KBM-7 (cell line): ENCODE measurements at regions not wholly inside any gene's neighbourhood (a gene's known extent, or its start where the extent isn't known, plus 50 kb on each side); places are given as distances from the start of the nearest gene placed in this dataset.

Experiments used
- DNase-seq: peaks from one replicate; pipeline ENCODE4 v3.0.0-alpha.2; 2015
- in situ Hi-C: fragments of 300-500 bp; cut with MboI; formaldehyde crosslinking; loops from 2 replicates; pipeline ENCODE4 v1.14.3; 2020; ENCODE audit warnings: low sequenced_read_pairs, low pct_unique_long_range_greater_than_20kb, mixed read lengths

DNA sequence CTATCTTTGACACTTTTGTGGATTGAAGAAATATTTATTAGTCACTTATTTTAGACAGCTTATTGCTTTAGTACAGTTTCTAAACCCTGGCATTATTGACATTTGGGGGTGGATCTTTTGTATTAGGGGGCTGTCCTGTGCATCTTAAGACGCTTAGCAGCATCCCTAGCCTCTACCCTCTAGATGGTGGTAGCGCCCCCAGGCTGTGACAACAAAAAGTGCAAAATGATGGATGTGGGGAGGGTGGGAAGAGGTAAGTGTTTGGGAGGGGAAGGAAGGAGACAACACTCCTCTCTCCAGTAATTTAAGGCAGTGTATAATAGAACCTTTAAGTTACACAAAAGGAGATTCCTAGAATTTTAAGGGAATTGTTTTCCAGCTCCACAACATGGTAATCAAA, 1210.6 kb downstream of the C4orf33 start:
- DNase-seq = peak; percentile 3
- in situ Hi-C loops = no loop called here

DNA sequence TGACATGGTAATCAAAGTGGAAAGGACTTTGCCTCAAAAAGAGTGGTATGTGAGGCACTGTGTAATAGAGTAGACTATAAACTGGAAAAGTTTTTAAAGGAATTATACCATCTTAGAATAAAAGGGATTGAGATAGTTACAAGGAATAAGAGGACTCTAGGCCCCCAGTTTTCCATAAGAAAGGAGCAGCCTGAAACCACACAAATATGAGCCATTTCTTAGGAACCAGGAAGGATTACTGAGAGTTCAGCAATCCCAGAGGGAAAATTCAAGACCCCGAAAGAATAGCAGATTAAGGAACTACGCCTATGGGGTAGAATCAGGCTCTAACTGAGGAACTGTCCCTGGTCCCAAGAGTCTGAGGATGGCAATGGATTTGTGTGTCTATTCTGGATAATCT, 1213.3 kb downstream of the C4orf33 start:
- in situ Hi-C loops = no loop called here
- DNase-seq = no peak

DNA sequence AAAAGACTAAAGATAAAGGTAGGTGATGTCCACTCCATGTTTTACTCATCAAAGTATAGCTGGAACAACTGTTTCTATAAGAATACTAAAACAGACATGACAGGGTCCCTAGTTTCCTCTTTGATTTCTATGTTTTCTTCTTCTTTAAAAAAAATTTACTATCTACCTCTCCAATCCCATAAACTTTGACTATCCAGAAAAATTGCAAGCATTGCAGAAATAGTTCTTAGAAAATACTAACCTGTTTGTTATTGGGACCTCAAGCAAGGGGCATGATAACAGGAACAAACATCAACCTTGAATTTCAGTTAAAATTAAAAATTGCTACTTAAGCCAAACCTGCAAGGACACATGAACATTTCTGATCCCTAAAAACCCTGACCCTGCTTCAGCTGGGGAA, 1226.5 kb downstream of the C4orf33 start:
- DNase-seq = no peak
- in situ Hi-C loops = no loop called here

DNA sequence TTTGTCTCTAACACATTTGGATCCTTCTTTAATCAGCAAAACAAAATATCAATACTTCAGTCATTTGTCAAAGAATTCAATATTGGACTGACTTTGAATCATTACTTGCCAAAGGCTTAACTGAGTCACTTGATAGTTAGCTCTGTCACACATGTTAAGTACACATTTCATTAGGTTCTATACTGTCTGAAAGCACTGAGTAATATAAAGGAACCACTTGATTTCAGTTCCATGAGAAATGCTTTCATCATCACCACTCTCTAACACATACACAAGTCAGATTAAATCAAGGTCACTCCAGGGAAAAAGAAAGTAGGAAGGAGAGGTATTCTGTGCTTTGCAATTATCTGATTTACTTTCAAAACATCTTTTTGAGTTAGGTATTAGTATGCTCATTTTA, 1233.1 kb downstream of the C4orf33 start:
- in situ Hi-C loops = no loop called here
- no peak for DNase-seq

DNA sequence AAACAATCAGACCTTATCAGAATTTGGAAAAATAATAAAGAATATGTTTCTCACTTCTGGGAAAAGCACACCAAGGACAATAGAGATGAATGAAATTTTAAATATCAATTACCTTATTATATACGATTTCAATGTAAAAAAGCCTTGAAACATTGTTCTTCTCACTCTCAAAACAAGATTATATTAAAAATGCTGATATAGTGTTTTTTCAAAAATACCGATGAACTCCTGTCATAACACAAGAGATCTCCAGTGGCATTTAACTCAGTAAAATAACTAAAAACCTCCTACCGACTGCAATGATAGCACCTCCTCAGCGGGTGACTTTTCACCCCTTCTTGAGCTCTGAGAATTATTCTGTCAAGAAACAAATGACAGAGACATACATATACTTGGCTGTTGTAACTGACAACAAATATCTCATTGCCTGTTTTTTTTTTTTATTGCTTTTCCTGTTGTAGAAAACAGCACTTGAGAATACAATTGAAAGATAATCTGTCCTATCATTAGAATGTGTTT, 1237.3 kb downstream of the C4orf33 start:
- in situ Hi-C loops = no loop called here
- no peak for DNase-seq

DNA sequence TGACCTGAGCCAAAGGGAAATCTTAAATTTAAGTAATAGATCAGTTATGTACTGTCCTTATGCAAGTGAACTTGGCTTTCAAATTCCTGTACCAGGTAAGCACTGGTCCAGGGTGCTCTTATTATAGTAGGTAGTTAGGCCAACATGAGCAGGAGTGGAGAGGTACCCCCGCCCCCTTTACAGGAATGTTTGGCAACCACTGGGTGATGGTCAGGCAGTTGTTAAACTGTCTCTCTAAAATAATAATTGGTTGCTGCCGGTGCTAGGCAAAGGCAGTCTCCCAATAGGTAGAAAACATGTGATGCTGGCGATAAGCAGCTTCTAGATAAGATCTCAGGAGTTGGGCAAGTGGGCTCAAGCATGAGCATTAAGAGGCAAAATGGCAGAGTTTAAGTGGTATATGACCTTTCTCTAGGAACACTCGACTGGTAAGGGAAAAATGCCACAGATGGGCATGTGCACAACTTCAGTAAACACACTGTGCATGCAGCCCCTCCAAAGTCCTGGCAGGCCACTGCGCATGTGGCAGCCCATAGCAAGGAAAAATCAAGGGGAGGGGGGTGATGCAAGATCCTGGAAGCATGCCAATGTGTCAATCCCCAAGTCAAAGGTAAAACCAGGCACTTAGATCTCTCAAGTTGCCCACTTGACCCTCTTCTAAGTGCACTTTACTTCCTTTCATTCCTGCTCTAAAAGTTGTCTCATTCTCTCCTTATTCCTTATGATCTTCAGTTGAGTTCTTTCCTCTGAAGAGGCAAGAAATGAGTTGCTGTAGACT, 1239.7 kb downstream of the C4orf33 start:
- in situ Hi-C loops = no loop called here
- DNase-seq = no peak

DNA sequence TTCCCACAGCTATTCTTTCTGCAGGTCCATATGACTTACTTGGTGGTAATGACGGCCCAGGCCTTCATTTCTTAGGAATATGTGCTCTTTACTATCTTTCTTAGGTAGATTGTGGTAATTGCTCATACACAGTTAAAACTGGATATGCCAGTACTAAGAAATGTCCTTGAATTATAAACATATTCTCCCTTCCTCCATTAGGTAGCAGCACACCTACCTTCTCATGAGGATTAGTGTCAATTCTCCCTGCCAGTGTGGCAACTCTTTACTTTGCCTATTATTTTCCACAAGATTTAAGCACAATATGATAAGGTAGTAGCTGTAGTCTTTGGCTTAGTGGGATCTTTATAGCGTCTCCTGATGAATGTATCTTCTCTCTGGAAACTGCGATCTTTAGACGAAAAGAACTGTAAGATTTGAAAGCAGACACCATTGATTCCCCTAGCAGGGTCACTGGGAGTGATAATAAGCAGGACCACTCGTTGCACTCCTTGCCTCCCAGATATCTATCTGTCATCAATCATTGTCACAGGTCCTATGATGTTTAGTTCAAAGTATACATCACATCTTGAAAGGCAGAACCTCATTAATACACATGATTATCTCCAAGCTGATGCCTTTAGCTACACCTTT, 1240.7 kb downstream of the C4orf33 start:
- peak; percentile 30 for DNase-seq
- in situ Hi-C loops = no loop called here

DNA sequence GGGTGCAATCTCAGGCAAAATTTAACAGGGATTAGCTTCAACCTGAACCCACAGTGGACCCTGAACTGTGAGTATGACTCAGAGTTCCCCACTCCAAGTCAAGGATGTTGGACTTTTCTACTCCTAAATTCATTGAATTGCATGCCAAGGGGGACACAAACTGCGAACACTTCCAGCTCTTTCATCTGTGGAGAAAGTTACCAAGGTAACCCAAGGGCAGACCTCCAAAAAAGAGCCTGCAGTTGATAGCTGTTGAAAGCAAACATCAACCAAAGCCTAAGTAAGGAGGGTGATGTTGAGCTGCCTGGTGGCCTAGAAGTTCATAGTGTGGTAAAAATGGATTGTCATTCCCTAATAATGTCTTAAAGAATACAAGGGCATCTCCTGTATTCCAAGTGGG, 1242.9 kb downstream of the C4orf33 start:
- in situ Hi-C loops = no loop called here
- DNase-seq = no peak

DNA sequence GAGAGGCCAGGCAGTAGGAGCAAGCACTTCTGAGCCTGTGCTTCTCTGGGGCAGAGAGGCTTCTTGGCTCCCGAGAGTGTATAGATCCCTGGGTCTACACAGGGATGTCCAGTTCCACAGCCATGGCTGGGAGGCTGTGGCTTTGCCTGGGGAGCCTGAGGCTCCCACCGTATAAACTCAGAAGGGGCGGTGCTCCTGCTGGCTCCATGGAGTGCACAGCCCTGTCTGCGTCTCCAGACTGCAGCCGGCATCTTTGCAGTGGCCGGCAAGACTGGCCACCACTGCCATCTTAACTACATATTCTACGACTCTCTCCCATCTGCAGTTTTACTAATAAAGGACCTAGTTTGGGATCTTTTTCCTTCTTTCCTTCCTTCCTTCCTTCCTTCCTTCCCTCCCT, 1253.8 kb downstream of the C4orf33 start:
- in situ Hi-C loops = no loop called here
- DNase-seq = no peak

DNA sequence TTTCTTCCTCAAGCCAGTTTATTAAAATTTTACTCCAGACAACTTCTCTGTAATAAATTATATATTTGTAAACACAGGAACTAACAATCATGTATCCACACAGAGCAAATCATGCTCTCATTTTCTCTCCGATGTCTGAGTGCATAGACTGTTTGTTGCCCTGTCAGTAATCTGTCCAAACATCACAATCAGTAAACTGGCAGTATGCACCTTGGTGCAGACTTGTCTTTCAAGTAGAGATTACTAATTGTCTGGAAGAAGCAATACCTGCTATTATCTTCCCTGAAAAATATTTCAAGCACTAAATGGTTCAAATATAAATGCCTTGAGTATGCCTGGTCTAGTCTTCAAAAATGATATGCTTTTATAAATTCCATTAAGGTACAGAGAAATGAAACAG, 1260.9 kb downstream of the C4orf33 start:
- in situ Hi-C loops = no loop called here

DNA sequence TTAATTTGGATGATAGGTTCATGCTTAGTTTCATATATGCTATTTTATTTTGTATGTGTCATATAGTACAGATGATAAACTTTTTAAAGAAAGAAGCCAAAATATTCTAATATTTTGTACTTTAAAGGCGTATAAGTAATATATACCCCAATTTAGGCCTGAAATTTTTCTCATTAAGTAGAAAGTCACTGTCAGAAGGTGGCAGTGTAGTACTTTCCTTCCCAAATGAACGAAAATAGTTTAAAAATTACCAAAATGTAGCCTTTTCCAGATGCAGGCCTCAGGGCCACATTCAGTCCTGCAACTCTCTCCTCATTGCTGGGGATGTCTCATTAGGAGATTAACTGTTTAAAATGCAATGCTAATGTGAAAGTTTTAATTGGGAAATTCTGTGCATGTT, 1263.6 kb downstream of the C4orf33 start:
- in situ Hi-C loops = no loop called here

More for the DNA sequence above, 1260.9 kb downstream of the C4orf33 start:
- no peak for DNase-seq

DNA sequence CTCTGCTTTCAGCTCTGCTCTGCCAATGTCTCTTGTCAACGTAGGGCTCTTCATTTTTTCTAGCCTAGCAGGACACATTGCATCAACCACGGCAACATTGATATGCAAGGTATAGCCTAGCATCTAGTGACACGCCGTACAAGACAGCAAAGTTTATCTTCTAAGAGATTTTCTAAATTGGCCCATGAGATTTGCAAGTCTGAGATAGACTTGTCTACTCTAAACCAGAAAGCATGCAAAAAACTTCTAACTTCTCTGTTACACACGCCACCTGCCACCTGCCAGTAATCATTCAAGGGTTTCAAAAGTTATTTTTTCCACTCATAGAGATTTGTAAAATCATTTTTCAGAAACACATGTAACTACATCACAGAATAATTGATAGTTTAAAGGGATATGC, 1265.7 kb downstream of the C4orf33 start:
- no peak for DNase-seq
- in situ Hi-C loops = no loop called here

More for the DNA sequence above, 1263.6 kb downstream of the C4orf33 start:
- DNase-seq = peak; percentile 32

DNA sequence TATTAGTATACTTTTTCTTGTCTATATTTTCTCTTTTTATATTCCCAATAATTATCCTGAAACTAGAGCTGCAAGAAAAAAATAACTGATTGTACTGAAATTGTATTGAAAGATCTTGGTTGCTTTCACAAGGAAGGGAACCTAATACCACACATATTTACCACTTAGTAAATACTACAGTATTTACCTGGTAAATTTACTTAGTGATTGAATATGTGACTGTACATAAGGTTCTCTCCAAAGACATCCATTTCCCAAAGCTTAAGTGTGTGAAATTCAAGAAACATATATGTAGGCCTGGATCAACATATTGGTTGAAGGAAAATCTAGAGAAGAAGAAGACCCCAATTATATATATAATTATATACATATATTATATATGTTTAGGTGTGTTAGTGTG, 1272.7 kb downstream of the C4orf33 start:
- in situ Hi-C loops = no loop called here
- DNase-seq = no peak

DNA sequence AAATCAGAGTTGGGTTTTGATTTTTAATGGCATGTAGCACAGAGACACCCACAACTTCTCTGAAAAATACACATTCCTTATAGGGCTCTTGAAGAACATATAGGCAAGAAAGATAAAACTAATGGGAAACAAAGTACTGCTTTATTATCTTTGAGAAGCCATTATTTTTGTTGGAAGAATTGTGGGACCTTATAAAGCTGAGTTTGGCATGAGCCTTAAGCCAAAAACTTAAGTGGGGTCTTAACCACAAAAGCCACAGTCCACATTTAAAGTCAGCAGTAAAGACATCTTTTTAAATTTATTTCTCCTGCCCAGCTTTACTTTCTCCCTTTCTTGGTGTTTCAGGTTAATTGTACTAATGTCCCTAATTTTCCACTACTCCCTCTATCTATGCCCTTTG, 1297.3 kb downstream of the C4orf33 start:
- DNase-seq = no peak
- in situ Hi-C loops = no loop called here

DNA sequence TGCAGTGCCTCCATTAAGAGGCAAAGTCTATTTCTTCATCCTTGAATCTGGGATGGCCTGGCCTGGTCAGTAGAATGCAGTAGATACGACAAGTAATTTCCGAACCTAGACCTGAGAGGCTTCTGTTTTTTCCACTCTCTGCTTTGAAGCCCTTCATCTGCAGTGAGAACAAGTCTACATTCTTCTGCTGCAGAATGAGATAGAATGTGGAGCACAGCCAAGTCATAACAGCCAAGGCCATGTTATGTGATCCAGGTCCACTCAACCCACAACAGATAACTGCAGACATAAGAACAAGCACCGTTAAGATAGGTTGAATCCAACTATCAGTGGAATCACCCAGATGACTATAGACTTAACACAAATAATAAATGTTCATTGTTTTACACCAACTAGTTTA, 1297.7 kb downstream of the C4orf33 start:
- in situ Hi-C loops = no loop called here
- DNase-seq = no peak

DNA sequence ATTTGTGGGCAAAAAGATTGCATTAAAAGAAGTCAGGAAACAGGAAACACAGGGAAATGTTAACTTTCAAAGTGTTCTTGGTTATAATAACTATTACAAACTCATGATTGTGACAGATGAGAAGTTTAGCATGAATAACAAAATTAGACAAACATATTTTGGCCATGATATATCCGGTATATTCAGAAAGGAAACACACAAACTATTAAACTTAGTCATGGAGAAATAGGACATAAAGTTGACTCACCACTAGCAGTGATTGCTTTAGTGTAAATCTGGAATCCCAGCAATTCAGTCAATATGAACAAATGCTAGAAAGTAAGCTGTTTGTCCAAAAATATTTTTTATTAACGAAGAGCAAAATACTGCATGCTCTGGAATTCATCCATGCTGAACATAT, 1299.9 kb downstream of the C4orf33 start:
- DNase-seq = no peak

DNA sequence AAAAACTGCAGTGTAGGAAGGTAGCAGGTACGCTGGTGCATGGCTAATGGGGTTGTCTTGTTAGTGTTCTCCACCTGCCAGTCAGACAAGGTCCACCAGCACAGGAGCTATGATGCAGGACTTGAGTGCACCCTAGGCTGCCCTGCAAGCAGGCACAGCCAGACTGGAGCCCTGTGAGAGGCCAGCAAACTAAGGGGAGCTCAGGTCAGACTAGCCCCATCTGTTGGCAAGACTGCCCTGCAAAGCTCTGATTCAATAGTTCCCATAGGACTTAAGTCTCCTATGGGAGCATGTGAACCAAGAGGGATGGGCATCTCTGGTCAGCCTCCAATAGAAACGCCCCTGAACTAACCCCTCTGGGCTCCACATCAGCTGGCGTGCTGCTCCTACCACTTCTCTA, 1307.3 kb downstream of the C4orf33 start:
- DNase-seq = no peak
- in situ Hi-C loops = no loop called here

More for the DNA sequence above, 1299.9 kb downstream of the C4orf33 start:
- in situ Hi-C loops = no loop called here

DNA sequence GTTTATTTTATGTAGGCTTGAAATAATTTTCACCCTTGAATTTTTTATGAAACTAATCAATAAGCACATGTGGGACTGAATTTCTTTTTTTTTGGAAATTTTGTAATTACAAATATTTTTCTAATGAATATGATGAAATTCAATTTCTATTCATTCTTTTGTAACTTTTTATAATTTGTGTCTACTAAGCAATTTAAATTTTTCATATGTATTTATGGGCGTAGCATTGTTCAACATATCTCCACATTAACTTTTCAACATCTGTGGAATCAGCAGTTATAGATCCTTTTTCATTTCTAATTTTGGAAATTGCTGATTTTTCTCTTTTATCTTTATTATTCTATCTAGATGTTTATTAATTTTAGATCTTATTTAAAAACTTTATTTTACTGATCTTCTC, 1320.3 kb downstream of the C4orf33 start:
- in situ Hi-C loops = no loop called here
- DNase-seq = no peak

DNA sequence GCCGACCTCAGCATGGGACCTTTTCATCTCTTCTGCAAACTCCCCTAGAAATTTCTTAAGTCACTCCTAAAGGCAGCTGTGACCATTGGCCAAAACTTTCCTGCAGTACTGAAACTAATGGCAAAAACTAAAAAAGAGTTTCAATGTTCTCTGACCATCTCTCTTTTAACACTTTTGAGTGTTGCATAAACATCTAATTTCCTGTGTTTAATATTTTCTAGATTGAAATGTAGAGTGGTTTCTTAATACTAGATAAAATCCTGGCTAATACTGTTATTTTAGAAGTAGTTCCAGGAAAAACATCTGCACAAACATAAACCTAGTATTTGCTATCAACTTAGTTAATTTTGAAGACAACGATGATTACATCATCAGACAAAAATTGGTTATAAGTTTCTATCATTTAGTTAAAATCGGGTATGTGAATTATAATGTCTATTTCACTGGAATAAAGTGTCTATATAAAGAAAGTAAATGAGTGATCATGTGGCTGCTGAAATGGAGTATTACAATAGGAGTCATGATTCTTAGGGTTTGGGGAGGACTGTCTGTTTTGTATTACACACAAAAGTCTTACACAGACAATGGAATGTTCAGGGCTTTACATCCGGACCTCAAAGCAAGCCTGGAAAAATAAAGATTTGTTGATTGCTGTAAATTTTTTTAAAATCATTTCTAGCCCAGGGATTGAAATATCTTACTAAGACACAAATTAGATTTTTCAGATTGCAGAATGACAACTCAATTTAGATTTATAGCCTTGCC, 1323.4 kb downstream of the C4orf33 start:
- DNase-seq = no peak
- in situ Hi-C loops = no loop called here

DNA sequence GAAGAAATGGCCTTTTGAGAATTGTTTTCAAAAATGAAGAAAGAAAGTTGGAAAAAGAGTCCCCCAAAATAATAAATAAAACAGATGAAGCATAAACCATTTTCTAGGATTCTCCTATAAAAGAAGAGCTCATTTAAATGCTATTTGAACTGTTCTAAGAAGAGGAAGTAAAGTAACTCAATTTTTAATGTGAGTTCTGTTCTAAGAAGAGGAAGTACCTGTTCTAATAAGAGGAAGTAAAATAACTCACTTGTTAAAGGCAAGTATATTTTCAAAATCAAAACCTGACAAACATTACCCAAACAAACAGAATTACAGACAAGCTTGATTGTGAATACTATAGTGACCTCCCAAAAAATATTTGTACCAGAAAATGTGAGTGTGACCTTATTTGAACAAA, 1326.3 kb downstream of the C4orf33 start:
- in situ Hi-C loops = no loop called here
- DNase-seq = peak; percentile 43
